Keratinocyte (primary cell): ENCODE measurements at regions not wholly inside any gene's neighbourhood (a gene's known extent, or its start where the extent isn't known, plus 50 kb on each side); places are given as distances from the start of the nearest gene placed in this dataset.

ENCODE experiments used
- EZH2 ChIP-seq: IDR thresholded peaks from one replicate; pipeline ENCODE4 v1.6.1; 2012; ENCODE audit warnings: inconsistent platforms, mild to moderate bottlenecking, low read length, moderate library complexity
- TF ChIP-seq, protein P1 (sequence below), 3 experiments: IDR thresholded peaks in 1 of 3; conservative IDR thresholded peaks in 1 of 3; optimal IDR thresholded peaks in 1 of 3; 2 replicates in 2 of 3; 3 replicates in 1 of 3; pipeline versions ENCODE3 to v1.5.1; 2011; ENCODE audit warnings: low read length in 3 of 3, mild to moderate bottlenecking in 3 of 3, moderate library complexity in 2 of 3, control low read depth in 1 of 3, inconsistent platforms in 1 of 3; ENCODE audit not compliant: insufficient read depth in 2 of 3; ENCODE audit errors: extremely low read depth in 1 of 3

DNA sequence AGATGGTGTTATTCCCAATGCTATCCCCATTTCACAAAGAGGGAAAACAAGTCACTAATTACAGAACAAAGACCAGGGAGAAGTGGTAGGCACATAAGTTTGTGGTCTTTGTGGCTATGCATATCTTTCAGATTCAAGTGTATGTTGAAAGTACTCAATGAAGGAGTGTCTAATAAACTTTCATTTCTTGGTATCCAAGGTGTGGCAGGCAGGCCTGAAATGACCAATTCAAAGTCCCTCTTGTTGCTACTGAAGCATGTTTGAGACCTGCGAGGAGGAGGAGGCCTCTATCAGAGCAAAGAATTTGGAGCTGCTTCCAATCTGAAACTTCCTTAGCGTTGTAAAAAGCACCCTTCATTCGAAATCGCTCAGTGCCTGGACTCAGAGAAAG is 60.9 kb upstream of the KLF7 start:
- TF ChIP-seq, protein P1, sequence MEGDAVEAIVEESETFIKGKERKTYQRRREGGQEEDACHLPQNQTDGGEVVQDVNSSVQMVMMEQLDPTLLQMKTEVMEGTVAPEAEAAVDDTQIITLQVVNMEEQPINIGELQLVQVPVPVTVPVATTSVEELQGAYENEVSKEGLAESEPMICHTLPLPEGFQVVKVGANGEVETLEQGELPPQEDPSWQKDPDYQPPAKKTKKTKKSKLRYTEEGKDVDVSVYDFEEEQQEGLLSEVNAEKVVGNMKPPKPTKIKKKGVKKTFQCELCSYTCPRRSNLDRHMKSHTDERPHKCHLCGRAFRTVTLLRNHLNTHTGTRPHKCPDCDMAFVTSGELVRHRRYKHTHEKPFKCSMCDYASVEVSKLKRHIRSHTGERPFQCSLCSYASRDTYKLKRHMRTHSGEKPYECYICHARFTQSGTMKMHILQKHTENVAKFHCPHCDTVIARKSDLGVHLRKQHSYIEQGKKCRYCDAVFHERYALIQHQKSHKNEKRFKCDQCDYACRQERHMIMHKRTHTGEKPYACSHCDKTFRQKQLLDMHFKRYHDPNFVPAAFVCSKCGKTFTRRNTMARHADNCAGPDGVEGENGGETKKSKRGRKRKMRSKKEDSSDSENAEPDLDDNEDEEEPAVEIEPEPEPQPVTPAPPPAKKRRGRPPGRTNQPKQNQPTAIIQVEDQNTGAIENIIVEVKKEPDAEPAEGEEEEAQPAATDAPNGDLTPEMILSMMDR (optimal IDR thresholded peaks at IDR 0.05 in 1 of 3, IDR thresholded peaks at IDR 0.05 in 1 of 3, conservative IDR thresholded peaks at IDR 0.05 in 1 of 3; ENCODE audit: extremely low read depth in 1 of 3, insufficient read depth in 2 of 3, low read length in 3 of 3) = no peak
- TF ChIP-seq EZH2 = no peak
